Caki2 (cell line): ENCODE measurements at regions not wholly inside any gene's neighbourhood (a gene's known extent, or its start where the extent isn't known, plus 50 kb on each side); places are given as distances from the start of the nearest gene placed in this dataset.

Source experiments
- DNase-seq: peaks from one replicate; pipeline ENCODE4 v3.0.0-alpha.2; 2015; ENCODE audit warnings: low read depth
- in situ Hi-C: cut with HindIII; loops from 2 replicates; pipeline ENCODE4 v1.10.0; 2016; ENCODE audit warnings: low sequenced_read_pairs, low pct_unique_long_range_greater_than_20kb, mixed read lengths

DNA sequence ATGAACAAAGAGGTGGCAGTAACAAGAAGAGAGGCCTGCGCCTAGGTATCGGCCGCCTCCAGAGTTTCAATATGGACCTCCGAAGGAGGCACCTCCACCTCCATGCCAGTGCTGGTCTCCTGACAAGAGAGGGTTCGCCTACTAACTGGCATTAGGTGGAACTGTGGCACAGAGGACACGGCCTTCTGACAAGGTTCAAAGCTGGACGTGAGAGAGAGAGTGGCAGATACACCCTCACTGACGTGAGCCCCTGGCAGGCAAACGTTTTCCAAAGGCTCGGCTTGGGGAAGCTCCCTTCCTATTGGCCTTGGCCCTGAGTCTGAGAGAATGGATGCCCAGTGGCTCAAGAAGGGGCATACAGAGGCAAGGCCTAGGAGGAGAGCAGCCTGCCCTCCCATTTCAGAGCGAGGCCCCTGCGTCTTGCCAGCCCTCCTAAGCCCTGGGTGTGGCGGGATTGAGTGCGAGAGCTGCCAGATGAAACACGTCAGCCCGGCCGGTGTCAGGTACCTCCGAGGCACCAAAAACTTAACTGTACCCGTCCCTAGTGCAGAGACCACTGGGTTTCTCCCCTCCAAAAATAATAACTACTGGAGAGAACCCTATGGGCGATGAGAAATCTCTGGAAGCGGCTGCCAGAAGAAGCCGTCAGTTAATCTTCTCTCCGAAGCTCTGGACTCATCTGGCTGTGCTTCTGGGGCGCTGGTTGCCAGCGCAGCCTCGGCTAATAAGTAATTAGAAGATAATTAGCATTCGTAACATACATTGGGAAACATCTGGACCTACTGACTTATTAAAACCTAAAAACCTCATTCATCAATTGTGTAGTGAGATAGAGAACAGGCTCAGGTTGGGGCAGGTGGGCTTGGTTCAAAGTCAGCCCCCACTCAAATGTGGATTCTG, 283.6 kb downstream of the NPHP4 start:
- in situ Hi-C loops = no loop called here
- DNase-seq = no peak

DNA sequence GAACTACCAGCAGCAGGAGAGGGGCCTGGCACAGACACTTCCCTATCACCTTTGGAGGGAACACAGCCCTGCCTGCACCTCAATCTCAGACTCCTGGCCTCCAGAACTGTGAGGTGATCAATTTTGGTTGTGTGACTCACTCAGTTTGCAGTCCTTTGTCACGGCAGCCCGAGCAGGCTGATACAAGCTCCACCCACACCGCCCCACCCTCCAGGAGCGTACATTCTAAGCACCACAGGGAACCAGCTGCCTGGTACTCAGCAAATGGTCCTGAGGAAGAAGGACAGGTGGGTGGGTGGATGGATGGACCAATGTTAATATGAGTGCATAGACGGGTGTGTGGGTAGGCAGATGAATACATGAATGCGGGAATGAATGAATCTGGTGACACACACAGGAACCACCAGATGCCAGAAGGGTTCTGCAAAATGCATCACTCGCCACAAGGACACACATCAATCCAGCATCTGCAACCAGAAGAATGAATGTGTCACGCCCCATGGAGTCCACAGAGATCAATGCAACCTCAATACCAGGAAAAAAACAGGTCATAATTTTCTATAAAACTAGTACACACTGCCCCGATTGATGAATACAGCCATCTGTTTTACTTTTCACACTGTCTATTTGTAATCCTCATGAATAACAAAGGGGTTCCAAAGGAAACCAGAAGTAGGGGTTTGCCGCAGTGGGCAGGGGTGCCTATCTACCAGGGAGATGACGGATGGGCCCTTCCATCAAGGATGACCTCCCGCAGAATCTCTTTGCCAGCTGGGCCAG, 284.5 kb downstream of the NPHP4 start:
- in situ Hi-C loops = no loop called here
- no peak for DNase-seq

DNA sequence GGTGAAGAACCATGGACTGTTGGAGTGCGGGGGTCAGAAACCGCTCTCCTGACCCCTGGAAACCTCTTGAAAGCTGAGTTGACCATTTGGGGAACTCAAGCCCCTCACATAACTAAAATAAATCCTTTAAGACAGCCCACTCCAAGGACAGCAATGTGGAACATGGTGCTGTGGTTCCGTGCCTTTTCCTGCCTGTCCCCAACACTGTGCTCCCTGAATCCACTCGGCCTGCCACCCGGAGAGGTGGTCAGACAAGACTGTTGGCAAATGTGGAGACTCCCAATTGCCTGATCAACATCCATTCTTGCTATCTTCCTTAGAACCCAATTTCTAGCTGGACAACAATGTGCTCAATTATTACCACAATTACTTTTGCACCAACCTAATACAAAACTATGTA, 286.0 kb downstream of the NPHP4 start:
- in situ Hi-C loops = no loop called here

DNA sequence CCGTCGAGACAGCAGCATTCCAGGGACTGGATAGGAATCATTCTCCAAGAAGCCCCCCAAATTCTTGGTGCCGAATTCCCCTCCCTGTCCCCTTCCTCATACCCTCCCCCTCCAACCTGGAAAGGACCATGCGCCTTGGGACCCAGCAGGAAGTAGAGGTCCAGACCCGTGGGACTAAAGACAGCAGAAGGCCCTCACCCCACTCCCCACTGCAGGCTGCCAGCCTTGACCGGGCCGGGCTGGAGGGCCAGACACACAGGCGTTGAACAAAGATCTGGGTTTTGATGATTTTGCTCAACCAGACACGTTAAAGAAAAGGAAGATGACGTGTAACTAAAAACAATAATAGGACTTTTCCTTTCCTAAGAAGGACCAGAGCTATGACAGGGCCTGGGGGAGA, 286.5 kb downstream of the NPHP4 start:
- no peak for DNase-seq
- in situ Hi-C loops = no loop called here

More for the DNA sequence above, 286.0 kb downstream of the NPHP4 start:
- no peak for DNase-seq

DNA sequence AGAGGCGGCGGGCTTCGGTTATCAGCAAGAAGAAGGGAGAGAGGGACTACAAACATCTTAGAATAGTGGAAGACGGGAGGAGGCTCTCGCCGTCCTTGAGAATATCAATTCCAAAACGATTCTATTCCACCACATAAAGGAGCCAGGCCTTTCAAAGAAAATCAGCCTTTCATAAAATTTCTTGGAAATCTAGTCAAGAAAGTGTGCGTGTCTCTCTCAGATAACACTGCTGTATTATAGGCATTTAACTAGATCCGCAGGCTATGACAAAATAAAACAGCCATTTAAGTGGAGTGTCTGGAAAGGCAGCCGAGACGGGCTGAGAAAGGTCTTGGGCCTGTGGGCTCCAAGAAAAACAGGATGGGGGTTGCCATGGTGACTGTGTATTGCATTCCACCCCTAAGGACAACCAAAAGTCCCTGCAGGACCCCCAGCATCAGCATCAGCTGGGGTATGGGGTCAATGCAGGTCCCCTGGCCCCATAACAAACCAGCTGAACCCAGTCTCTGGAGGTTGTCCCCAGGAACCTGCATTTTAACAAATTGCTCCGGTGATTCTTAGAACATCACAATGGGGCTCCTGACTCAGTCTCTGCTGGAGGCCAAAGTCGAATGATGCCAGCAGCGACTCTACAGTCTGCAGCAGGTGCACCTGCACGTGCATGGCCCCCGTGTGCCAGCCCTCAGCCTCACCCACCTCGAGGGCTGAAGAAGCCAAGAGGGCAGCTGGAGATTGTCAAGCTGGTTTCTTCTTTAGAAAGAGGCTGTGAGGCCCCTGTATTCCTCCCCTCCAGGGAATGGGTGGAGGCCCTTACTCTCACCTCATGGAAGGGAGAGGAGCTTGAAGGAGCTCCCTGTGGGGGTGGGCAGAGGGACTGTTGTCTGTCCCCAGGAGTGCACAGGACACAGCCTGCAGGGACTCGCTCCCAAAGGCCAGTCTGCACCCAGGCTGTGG, 287.4 kb downstream of the NPHP4 start:
- in situ Hi-C loops = no loop called here
- DNase-seq = no peak

DNA sequence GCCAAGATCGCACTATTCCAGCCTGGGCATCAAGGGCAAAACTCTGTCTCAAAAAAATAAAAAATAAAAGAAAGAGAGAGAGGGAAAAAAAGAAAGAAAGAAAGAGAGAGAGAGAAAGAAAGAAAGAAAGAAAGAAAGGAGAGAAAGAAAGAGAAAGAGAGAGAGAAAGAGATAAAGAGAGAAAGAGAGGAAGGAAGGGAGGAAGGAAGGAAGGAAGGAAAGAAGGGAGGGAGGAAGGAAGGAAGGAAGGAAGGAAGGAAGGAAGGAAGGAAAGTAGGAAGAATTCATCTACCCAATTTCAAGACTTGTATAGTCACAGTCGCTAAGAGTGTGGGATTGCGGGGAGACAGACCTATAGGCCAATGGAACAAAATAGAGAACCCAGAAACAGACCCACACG, 290.6 kb downstream of the NPHP4 start:
- no peak for DNase-seq
- in situ Hi-C loops = no loop called here

- no peak for DNase-seq
- in situ Hi-C loops = no loop called here
These were observed 298.7 kb downstream of the NPHP4 start for GRCh38 chr1:5693568-5693967.

GRCh38 chr1:5692664-5693063, 299.6 kb downstream of the NPHP4 start:
- DNase-seq = no peak
- in situ Hi-C loops = no loop called here

DNA sequence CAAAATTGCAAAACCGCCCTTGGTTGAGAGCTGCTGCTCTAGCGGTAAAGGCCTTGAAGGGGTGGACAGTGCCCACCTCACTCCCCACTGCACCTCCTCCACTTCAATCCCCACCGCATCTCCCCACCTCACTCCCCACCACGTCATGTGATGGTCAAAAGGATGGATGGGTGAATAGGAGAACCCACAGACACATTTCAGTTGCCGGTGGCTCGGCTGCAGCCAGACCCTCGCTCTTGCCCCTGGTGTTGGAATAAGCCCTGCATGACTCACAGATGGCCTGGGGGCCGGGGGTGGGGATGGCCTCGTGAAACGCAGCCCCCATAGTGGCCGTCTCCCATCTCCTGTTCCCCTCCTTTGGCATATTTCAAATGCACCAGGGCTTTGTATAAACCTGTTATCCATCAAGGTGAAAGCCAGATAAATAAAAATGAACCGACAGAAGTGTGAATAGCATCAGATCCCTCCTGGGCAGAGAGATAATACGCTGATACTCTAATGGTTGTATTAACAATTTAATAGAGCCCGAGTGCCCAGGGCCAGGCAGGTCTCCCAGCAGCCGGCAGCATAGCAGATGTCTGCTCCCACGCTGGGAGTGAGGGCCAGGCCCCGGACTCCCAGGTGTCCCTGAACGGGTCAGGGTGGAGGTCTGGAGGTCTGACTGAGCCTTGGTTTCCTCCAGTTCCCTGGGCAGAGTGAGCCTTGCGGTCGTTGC, 300.3 kb downstream of the NPHP4 start:
- DNase-seq = no peak
- in situ Hi-C loops = no loop called here

GRCh38 chr1:5690898-5691297, 301.3 kb downstream of the NPHP4 start:
- in situ Hi-C loops = no loop called here
- no peak for DNase-seq

DNA sequence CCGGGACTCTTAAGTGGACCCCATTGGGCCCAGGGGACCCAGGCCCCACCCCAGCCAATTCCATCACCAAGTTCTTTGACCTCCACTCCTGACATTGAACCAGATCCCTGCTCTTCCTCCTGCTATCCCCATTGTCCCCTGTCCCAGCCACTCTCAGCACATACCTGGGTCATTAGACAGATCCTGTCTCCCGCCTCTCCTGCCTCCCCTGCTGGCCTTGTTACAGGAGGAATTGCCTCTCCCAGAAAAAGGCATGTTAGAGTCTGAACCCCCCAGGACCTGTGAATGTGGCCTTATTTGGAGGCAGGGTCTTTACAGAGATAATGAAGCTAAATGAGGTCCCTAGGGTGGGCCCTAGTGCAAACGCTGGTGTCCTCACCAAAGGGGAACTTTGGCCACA, 301.9 kb downstream of the NPHP4 start:
- in situ Hi-C loops = no loop called here
- no peak for DNase-seq

- DNase-seq = no peak
- in situ Hi-C loops = no loop called here
These were observed 303.8 kb downstream of the NPHP4 start for GRCh38 chr1:5688081-5689077.

DNA sequence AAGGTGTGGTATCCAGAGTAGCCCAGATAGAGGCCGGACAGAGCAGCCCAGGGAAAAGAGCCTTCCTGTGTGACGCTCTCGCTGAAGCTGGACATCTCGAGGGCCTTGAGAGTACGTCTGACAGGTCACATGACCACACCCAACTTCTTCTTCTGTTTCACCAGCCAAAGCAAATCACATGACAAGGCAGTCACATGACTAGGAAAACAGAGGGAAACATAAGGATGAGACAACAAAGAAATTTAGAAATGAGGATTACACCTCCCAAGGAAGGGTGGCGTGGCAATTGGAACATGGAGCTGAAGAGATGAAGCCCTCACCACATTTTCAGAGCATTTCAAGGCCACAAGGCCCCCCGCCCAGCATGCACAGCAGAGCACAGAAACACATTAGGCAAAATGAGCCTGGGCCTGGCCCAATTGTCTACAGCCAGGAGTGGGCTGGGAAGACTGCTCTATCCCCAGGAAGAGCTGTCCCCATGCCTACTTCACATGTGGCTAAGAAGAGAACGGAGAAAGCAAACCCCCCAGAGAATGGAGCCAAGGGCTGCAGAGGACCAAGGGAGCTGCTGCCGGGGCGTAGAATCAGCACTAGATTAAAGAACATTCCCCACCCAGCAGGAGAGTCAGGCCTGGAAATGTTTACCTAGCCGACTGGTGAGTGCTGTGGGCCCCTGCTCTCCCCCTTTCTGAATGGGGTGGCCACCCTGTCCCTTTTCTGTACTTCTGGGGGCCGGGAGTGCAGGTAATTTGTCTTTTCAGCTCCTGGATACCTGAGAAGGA, 305.1 kb downstream of the NPHP4 start:
- in situ Hi-C loops = no loop called here
- no peak for DNase-seq

GRCh38 chr1:5686195-5686594, 306.0 kb downstream of the NPHP4 start:
- in situ Hi-C loops = no loop called here
- no peak for DNase-seq

- in situ Hi-C loops = no loop called here
These were observed 306.7 kb downstream of the NPHP4 start for GRCh38 chr1:5685446-5686040.

GRCh38 chr1:5684791-5685190, 307.4 kb downstream of the NPHP4 start:
- DNase-seq = no peak
- in situ Hi-C loops = no loop called here

More at GRCh38 chr1:5685446-5686040, 306.7 kb downstream of the NPHP4 start:
- no peak for DNase-seq
